GM21447 (cell line): ENCODE measurements at regions not wholly inside any gene's neighbourhood (a gene's known extent, or its start where the extent isn't known, plus 50 kb on each side); places are given as distances from the start of the nearest gene placed in this dataset.
"Not testable (repeated sequence)": the region's sequence is repeated elsewhere in the genome, so short reads cannot be mapped to it uniquely, and the experiment has no call there.

ENCODE experiments used
- ATAC-seq: cut with Tn5 transposase; IDR thresholded peaks from one replicate; pipeline ENCODE4 v1.9.1; 2021; ENCODE audit not compliant: unreplicated experiment

DNA sequence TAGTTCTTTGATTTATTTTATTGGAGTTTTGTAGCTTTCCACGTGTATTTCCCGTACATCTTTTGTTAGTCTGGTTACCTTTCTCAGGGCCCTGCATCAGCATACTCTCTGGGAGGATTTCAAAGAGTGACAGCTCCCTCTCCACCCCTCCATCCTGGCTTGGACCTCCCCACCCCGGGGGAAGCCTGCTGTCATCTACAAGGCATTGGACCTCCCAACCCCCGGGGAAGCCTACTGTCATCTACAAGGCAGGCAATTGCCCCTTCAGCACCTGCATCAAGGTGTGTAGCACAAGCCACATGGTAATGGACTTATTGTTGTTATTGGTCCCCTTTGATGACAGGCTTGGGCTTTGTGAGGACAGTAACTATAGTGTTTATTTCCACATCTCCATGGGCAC is 390.1 kb downstream of the TCERG1L start:
- no peak for ATAC-seq

DNA sequence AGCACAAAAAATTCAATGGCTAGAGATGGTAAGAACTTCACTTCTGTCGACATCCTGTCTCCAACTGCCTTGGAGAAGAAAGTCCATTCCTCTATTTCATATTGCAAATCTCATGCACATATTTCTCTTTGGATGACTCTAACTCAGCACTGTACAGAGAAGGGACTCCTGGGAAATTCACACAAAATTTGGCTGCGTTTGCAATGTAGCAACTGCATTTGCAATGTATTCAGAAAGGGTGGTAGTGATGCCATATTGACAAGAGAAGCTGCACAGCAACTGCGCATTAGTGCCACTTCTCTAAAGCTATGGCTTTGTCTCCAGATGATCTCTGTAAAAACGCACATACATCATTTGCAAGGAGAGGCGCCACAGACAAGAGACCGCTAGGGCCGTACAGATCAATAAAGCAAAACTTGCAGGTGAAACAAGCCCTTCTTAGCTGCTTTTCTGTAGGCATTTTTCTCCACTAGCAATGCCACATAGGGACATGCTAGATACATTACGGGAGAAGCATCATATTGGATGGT is 389.5 kb downstream of the TCERG1L start:
- no peak for ATAC-seq

- ATAC-seq = no peak
Observed at GRCh38 chr10:130923596-130923995, 387.9 kb downstream of the TCERG1L start.

- no peak for ATAC-seq
Observed at GRCh38 chr10:130924138-130924819, 387.2 kb downstream of the TCERG1L start.

DNA sequence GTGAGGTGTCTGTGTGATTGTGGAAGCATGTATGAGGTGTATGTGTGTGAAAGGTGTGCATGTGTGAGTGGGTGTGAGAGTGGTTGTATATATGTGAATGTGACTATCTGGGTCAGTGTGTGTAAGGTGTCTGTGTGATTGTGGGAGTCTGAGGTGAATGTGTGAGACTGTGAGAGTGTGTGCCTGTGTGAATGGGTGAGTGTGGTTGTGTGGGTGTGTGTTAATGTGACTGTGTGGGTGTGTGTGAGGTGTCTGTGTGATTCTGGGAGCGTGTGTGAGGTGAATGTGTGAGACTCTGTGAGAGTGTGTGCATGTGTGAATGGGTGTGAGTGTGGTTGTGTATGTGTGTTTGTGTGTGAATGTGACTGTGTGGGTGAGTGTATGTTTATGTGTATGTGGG is 385.1 kb downstream of the TCERG1L start:
- ATAC-seq = no peak

GRCh38 chr10:130927157-130927556 is 384.4 kb downstream of the TCERG1L start:
- no peak for ATAC-seq

DNA sequence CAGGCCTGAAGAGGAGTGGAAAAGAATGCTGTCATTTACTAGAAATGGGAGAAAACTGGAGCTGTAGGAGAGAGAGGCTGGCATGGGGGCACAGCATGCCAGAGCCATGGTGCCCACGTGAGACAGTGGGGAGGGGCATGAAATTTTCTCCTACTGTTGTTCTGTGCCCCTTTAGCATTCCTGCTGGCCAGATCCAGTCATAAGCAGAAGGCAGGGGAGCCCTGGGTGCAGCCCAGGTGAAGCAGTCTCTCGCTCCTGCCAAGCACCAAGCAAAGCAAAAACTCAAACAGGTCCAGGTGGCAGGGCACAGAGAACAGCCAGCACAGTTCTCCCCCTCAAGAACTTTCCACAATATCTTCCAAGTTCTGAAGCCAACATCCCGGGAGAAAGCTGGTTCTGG is 383.2 kb downstream of the TCERG1L start:
- ATAC-seq = no peak

DNA sequence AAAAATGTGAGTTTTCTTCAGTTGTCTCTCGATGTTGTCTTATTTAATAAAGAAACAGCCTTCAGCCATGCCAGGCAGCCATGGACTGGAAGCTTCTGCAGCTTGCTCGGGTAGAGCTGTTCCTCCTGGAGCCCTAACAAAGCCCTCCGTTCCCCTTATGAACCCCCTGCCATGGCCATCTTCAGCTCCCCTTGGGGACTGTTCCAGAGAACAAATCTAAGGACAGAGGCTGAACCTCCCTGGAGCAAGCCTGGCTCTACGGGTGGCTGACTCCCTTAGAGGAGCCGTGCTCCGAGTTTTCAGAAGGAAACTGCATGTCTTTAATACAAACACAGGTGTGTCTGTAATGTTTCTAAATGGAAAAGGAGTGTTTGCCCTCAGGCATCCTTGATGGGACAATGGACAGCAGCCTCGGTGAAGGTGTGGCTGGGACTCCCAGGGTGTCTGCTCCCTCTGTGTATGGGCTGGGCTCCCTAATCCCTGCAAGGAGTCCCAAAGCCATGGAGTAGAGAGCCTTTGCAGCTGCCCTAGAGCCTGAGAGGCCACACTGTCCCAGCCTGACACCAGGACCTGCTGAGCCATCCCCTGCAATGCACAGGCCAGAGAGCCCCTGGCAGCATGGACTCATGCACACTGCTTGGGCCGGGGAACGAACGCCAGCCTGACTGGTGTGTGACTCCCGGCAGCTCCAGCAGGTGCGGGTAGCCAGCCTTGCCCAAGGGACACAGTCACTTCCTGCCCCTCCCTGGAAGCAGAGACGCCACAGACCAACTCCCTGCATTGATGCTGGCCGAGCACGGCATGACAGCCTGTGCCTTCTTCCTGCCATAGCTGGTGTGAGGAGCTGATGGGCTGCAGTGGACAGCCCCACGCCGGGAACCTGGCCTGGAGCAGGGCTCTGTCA is 381.8 kb downstream of the TCERG1L start:
- ATAC-seq = no peak

DNA sequence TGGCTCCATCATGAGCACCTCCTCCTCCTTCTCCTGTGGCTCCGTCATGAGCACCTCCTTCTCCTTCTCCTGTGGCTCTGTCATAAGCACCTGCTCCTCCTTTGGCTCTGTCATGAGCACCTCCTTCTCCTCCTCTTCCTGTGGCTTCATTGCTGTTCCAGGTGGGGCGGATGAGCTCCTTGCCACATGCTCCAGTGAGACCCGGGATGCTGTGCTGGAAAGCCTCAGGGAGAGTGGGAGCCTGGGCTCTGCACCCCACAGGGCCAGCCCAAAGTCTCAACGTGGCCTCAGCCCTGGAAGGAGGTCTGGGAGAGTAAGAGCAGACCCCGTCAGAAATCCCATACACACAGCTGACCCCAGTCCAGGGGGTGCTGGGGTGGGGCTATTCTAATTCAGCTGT is 380.7 kb downstream of the TCERG1L start:
- ATAC-seq = no peak

DNA sequence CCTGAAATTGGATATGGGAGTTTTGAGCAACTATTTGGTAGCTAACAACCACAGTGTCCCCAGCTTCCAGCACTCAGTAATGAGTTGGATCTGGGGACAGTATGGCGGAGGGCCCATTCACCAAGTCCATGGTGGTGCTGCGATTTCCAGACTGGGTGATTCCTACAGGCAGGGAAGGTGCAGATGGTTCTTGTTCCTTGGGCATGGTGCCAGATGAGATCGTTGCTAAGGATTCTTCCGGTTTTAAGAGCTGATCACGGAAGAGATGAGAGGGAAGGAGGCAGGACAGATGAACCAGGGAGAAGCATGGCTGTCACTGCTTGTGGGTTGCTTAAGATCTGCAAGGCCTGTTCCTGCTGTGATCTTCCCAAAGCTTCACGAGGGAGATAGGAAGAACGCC is 380.3 kb downstream of the TCERG1L start:
- no peak for ATAC-seq

DNA sequence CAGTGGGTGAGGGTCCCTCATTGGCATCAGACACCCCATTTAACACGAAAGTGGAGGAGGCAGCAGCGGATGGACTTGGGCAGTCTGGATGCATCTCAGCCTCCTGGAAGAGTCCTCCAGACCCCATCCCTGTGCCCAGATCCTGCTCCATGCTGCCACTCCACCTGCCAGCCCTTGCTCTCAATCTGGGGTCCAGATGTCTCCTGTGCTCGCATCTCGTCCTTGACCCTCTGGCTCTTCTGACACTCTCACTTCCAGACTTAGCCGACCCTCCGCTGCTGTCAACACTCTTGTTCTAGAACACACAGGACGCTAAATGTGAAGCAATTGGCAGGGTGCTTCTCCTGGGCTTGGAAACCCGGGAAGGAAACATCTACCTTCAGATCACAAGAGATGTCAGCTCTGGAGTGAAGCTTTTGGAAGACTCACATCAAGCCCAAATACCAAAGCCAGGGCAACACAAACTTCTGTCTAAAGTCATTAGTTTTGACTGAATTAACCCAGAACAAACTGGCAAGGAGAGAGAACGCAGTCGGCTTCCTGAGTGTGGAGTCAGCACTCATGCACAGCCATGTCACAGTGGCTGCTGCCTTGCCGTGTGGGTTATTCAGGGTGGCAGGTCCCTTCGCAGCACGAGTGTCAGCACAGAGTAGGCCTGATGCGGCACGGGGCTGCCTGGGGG is 379.1 kb downstream of the TCERG1L start:
- ATAC-seq = no peak

GRCh38 chr10:130933008-130933390 is 378.5 kb downstream of the TCERG1L start:
- ATAC-seq = no peak

DNA sequence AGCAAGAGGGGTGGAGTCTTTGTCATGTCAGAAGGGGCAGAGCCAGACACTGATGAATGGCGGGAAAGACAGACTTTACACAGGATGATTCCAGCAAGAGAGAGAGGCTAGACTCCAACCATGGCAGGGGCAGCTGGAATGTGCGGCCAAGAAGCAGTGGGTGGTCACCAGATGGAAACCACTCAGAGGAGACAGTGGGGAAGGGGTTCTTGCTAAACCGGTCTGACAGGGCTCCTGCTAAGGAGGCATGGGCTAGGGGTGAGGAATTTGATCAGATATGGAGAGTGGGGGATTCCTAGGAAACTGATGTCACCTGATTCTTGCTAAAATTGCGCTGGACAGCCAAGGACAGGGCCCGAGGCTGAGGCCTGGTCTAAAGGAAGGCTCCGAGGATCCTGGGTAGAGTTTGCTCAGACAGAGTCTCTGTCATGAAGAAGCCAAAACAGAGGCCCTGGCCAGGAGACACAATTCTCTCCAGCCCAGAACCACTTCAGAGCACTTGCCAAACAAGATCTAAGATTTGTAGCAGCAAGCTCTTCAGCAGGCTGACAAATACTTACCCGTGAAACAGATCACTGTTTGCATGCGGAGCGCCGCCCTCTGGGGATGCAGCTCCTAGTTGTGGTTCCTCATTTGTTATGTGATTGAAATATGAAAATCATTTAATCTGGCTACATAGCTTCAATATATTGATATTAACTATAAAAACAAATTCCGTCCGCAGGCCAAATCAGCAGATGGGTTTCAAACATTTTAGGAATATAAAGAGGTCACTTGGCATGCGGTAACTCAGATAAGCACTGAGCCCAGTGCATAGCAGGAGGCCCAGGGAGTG is 377.0 kb downstream of the TCERG1L start:
- ATAC-seq = no peak

DNA sequence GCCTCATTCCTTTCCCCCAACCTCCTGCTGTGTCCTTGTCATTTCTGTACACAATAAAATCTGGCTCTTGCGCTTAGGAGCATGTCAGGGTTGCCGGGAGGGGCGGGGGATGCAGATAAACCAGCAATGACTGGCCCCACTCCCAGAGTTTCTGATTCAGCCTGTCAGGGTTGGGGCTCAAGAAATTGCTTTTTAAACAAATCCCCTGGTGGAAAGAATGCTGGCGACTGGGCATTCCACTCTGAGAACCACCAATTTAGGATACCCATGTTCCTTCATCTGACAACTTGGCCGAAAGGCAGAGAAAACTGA is 376.4 kb downstream of the TCERG1L start:
- no peak for ATAC-seq

DNA sequence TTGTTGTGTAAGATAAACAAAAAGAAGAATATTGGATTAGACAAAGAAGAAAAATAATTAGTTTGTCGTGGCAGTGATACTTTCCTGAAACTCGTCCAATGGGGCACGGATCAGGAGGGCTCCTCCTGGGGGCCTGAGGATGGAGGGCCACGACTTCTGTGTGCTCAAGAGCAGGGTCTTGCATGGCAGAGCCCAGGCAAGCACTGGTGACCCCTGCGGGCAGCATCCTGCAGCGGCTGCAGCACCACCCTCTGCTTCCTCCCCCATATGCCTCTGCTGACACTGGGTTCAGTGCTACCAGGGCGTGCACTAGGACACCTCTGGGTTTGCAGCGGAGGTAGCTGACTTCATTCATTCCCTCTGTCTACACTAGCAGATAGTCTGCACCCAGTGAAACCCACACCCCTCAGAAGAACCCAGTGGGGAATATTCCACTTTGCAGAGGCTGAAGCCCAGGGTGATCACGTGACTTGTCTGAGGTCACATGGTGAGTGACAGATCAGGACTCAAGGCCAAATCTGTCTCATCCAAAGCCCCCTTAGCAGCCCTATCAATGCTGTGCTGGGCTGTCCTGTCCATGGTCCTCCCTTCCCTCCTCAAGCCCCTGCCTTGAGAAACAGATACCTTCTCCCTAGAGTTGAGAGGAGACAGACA is 375.5 kb downstream of the TCERG1L start:
- ATAC-seq = no peak

GRCh38 chr10:130936851-130937250 is 374.7 kb downstream of the TCERG1L start:
- ATAC-seq = no peak

GRCh38 chr10:130938051-130938450 is 373.5 kb downstream of the TCERG1L start:
- ATAC-seq = no peak

DNA sequence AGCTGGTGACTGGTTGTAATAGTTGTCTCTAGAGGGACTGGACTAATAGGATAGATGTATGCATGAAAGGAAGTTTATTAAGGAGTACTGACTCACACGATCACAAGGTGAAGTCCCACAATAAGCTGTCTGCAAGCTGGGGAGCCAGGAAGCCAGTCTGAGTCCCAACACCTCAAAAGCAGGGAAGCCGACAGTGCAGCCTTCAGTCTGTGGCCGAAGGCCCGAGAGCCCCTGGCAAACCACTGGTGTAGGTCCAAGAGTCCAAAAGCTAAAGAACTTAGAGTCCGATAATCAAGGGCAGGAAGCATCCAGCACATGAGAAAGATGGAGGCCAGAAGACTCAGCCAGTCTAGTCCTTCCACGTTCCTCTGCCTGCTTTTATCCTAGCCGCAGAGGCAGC is 372.6 kb downstream of the TCERG1L start:
- not testable (repeated sequence) for ATAC-seq

- ATAC-seq = no peak
Observed at GRCh38 chr10:130941886-130942285, 369.6 kb downstream of the TCERG1L start.

GRCh38 chr10:130952086-130952485 is 359.4 kb downstream of the TCERG1L start:
- ATAC-seq = no peak
